ENCODE measurements at regions not wholly inside any gene's neighbourhood (a gene's known extent, or its start where the extent isn't known, plus 50 kb on each side); places are given as distances from the start of the nearest gene placed in this dataset.

DNA sequence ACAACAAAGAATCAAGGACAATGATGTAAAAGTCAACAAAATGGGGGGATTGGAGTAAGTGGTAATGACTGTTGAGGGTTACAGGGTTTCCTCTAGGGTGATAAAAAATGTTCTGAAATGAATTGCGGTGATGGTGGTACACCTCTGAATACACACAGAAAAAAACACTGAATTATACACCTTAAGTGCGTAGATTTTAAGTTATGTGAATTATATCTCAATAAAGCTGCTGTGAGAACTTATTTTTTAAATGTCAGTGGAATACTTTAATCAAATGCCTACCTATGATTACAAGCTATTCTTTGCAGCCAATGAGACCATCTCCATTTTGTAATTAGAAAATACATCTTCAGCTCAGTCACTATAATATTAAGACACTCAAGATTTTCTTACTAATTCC is 53.5 kb downstream of the ZNF608 start:
- peaks cover 11% of the 10 kb centered on the region for H3K4me1 ChIP-seq (ENCODE audit: control insufficient read depth, insufficient read depth, low read length, unreplicated experiment)
- H3K27me3 ChIP-seq (ENCODE audit: insufficient read depth, low read length) = no peaks in the 10 kb centered on the region
- H2AFZ ChIP-seq (ENCODE audit: low read length, unreplicated experiment) = no peak overlapping the region
- H3K36me3 ChIP-seq (ENCODE audit: insufficient read depth, low read length) = no peaks in the 10 kb centered on the region
- H3K79me2 ChIP-seq (ENCODE audit: control insufficient read depth, insufficient read depth, low read length, unreplicated experiment) = peaks cover 3% of the 10 kb centered on the region
- no peak overlapping the region for H3K27ac ChIP-seq (ENCODE audit: low read depth, low read length)
- H3K4me3 ChIP-seq (ENCODE audit: low read depth, low read length) = no peak overlapping the region

DNA sequence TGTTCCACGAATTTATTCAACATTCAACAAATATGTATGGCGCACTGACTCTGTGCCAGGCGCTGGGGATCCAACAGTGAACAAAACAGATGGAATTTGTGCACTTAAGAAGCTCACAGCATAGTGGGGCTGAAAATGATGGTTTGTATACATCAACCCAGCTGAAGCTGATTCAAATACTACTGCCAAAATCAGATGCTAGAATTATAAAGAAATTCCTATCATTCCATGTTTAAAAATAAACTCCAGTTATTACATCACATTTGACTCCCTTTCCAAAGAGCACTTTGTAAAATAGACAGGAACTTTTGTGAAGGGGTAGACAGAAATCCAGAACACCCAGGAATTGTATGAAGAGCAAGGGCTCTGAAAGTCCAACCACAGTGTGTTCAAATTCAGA is 54.1 kb downstream of the ZNF608 start:
- Histone ChIP-seq H3K27ac (ENCODE audit: low read depth, low read length) (no peak overlapping the region), H3K4me1 (ENCODE audit: control insufficient read depth, insufficient read depth, low read length, unreplicated experiment) (peaks cover 11% of the 10 kb centered on the region), H3K36me3 (ENCODE audit: insufficient read depth, low read length) (no peaks in the 10 kb centered on the region), H3K4me3 (ENCODE audit: low read depth, low read length) (no peak overlapping the region), H3K79me2 (ENCODE audit: control insufficient read depth, insufficient read depth, low read length, unreplicated experiment) (peaks cover 3% of the 10 kb centered on the region), H3K27me3 (ENCODE audit: insufficient read depth, low read length) (no peaks in the 10 kb centered on the region), H2AFZ (ENCODE audit: low read length, unreplicated experiment) (no peak overlapping the region)

DNA sequence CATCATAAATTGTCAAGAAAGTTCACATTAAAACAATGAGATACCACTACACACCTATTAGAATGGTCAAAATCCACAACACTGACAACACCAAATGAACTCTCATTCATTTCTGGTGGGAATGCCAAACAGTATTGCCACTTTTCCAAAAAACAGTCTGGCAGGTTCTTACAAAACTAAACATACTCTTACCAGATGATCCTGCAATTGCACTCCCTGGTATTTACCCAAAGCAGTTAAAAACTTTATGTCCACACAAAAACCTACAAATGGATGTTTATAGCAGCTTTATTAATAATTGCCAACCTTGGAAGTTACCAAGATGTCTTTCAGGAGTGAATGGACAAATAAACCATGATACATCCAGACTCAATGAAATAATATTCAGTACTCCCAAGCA is 56.8 kb downstream of the ZNF608 start:
- peaks cover 11% of the 10 kb centered on the region for H3K4me1 ChIP-seq (ENCODE audit: control insufficient read depth, insufficient read depth, low read length, unreplicated experiment)
- H3K79me2 ChIP-seq (ENCODE audit: control insufficient read depth, insufficient read depth, low read length, unreplicated experiment) = no peaks in the 10 kb centered on the region
- no peak overlapping the region for H3K4me3 ChIP-seq (ENCODE audit: low read depth, low read length)
- no peak overlapping the region for H3K27ac ChIP-seq (ENCODE audit: low read depth, low read length)
- no peaks in the 10 kb centered on the region for H3K27me3 ChIP-seq (ENCODE audit: insufficient read depth, low read length)
- no peaks in the 10 kb centered on the region for H3K36me3 ChIP-seq (ENCODE audit: insufficient read depth, low read length)
- H2AFZ ChIP-seq (ENCODE audit: low read length, unreplicated experiment) = no peak overlapping the region

DNA sequence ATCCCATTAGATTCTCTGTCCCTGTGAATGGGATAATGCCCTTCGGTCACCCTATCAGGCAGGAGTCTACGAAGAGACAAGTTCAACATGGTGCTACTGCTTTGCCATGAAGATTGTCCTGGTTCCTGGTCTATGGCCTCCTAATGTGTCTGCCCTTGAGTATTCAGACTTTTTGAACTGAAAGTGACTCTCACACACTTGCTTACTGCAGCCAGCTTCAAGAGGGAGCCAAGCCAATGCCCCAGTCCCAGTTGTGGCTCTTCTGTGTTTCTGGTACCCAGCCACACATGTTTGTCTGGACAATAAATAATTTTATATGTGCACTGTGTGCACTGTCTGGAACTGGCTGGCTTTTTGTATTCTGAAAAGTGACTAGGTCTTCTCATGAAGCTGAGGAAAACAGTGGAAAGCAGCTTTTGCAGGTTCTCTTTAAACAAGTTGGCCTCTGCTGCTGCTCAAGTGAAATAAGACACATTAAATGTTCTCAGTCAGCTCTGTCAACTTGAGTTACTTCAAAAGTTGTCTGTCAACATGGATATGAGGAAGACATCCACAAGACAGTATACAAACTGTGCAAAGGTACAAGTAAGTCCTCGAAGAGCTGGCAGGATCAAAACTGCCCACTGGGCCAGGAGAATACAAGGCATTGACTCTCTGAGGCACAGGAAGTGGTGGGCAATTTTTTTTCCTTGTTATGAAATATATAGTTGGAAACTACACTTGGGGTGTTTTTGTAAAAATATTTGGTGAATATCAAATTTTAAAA is 60.0 kb downstream of the ZNF608 start:
- H3K27ac ChIP-seq (ENCODE audit: low read depth, low read length) = no peak overlapping the region
- H3K79me2 ChIP-seq (ENCODE audit: control insufficient read depth, insufficient read depth, low read length, unreplicated experiment) = no peaks in the 10 kb centered on the region
- no peaks in the 10 kb centered on the region for H3K27me3 ChIP-seq (ENCODE audit: insufficient read depth, low read length)
- H3K4me1 ChIP-seq (ENCODE audit: control insufficient read depth, insufficient read depth, low read length, unreplicated experiment) = no peaks in the 10 kb centered on the region
- H3K36me3 ChIP-seq (ENCODE audit: insufficient read depth, low read length) = no peaks in the 10 kb centered on the region
- H2AFZ ChIP-seq (ENCODE audit: low read length, unreplicated experiment) = no peak overlapping the region
- no peak overlapping the region for H3K4me3 ChIP-seq (ENCODE audit: low read depth, low read length)

DNA sequence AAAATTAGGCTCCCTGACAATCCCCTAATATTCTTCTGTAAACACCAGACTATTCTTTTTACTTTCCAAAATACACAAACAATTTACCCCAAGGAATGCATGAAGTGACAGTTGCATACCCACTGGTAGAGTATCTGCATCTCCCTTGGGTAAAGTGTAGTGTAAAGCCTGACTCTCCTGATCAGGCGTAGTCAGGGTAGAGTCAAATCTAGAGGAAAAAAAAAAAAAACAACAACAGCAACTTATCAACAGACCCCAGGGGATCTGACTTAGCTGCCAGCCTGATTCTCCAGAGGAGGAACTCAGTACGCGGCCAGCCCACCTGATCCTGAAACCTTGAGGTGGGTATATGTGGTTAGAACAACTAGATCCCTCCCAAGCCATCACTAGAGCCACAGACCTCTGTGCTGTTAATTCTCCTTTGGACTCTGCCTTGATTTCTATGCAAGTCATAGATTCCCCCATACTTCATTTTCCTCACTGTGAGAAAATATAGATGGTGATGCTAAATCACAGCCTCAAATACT is 61.0 kb downstream of the ZNF608 start:
- Histone ChIP-seq H3K4me3 (ENCODE audit: low read depth, low read length) (no peak overlapping the region), H3K27ac (ENCODE audit: low read depth, low read length) (no peak overlapping the region), H3K36me3 (ENCODE audit: insufficient read depth, low read length) (no peaks in the 10 kb centered on the region), H3K79me2 (ENCODE audit: control insufficient read depth, insufficient read depth, low read length, unreplicated experiment) (no peaks in the 10 kb centered on the region), H3K4me1 (ENCODE audit: control insufficient read depth, insufficient read depth, low read length, unreplicated experiment) (no peaks in the 10 kb centered on the region), H3K27me3 (ENCODE audit: insufficient read depth, low read length) (no peaks in the 10 kb centered on the region), H2AFZ (ENCODE audit: low read length, unreplicated experiment) (no peak overlapping the region)

DNA sequence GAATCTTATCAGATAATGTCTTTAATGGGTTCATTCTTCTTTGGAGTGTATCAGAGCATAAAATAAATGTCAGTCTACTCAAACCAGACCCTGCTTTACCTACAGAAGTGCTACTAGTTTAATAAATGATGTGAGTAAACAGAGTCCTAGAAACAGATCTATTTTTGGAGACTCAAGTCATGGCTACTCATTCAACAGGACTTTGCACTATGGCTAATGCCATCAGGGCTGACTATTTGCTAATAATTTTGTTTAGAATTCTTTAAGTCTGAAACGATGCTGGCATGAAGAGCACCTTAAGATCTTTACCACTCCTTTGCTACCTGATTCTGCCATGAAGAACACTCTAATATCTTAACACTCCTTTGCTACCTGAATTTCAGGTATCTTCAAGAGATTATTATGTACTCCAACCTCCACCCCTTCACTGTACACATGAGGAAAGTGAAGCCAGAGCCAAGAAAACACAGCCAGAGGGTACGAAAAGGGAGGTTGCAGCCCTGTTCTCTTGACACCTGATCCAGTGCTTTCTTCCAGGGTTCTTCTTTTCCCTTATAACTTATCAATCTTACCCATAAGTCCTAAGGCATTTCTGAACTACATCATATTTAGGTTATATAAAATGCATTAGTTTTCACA is 62.4 kb downstream of the ZNF608 start:
- H3K36me3 ChIP-seq (ENCODE audit: insufficient read depth, low read length) = no peaks in the 10 kb centered on the region
- H3K27me3 ChIP-seq (ENCODE audit: insufficient read depth, low read length) = no peaks in the 10 kb centered on the region
- no peaks in the 10 kb centered on the region for H3K4me1 ChIP-seq (ENCODE audit: control insufficient read depth, insufficient read depth, low read length, unreplicated experiment)
- no peaks in the 10 kb centered on the region for H3K79me2 ChIP-seq (ENCODE audit: control insufficient read depth, insufficient read depth, low read length, unreplicated experiment)
- H3K27ac ChIP-seq (ENCODE audit: low read depth, low read length) = no peak overlapping the region
- H2AFZ ChIP-seq (ENCODE audit: low read length, unreplicated experiment) = no peak overlapping the region
- no peak overlapping the region for H3K4me3 ChIP-seq (ENCODE audit: low read depth, low read length)

DNA sequence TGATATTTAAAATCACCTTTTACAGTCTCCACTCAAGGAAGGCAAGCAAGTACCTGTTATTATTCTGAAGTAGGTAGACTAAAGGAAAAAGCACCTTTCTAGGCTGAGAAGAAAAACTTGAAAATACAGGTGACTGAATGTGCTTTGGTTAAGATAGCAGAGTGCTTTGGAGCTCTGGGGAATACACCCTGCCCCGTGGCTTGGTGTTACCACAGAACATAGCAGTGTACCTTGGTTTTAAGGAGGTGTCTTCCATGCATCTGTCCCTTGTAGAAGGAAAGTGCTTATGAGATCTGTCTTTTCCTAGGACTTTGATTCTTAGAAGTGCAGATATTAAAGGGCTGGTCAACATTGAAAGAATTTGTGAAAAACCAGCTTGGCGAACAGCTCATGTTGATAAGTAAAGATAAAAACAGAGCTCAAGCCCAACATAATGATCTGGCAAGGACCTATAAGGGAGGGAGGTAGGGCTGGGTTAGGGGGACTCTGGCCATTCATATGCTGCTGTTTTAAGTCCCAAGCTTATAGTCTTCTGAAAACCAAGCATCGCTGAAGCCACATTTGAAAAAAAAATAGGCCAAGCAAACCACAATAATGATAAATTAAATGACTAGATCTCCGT is 66.8 kb downstream of the ZNF608 start:
- Histone ChIP-seq H3K4me3 (ENCODE audit: low read depth, low read length) (no peak overlapping the region), H3K36me3 (ENCODE audit: insufficient read depth, low read length) (no peaks in the 10 kb centered on the region), H3K79me2 (ENCODE audit: control insufficient read depth, insufficient read depth, low read length, unreplicated experiment) (no peaks in the 10 kb centered on the region), H3K27me3 (ENCODE audit: insufficient read depth, low read length) (no peaks in the 10 kb centered on the region), H3K4me1 (ENCODE audit: control insufficient read depth, insufficient read depth, low read length, unreplicated experiment) (no peaks in the 10 kb centered on the region), H3K27ac (ENCODE audit: low read depth, low read length) (no peak overlapping the region), H2AFZ (ENCODE audit: low read length, unreplicated experiment) (no peak overlapping the region)

DNA sequence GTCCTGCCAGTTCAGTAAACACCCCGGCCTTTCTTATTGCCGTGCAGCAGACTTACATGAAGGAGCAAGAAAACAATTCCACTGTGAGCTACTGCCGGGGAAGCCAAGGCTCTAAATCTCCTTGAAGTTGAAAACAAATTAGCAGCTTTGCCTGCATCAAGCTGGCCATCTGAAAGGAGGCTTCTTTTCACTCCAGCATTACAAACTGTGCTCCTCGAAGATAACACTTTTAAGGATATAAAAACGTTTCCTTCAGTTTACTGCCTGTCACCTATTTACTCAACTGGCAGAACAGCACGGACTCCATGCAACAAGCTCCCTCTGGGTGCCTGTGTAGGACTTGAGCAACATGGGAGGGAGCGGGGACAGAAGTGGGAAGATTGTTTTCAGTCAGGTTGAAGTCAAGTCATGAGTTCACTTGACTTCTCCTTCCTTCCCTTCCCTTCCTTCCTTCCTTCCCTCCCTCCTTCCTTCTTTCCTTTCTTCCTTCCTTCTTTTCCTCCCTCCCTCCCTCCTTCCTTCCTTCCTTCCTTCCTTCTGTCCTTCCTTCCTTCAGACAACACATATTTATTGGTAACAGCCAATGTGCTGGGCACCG is 67.4 kb downstream of the ZNF608 start:
- H3K4me3 ChIP-seq (ENCODE audit: low read depth, low read length) = no peak overlapping the region
- H3K4me1 ChIP-seq (ENCODE audit: control insufficient read depth, insufficient read depth, low read length, unreplicated experiment) = no peaks in the 10 kb centered on the region
- H3K79me2 ChIP-seq (ENCODE audit: control insufficient read depth, insufficient read depth, low read length, unreplicated experiment) = no peaks in the 10 kb centered on the region
- no peaks in the 10 kb centered on the region for H3K36me3 ChIP-seq (ENCODE audit: insufficient read depth, low read length)
- H3K27me3 ChIP-seq (ENCODE audit: insufficient read depth, low read length) = no peaks in the 10 kb centered on the region
- no peak overlapping the region for H3K27ac ChIP-seq (ENCODE audit: low read depth, low read length)
- no peak overlapping the region for H2AFZ ChIP-seq (ENCODE audit: low read length, unreplicated experiment)

DNA sequence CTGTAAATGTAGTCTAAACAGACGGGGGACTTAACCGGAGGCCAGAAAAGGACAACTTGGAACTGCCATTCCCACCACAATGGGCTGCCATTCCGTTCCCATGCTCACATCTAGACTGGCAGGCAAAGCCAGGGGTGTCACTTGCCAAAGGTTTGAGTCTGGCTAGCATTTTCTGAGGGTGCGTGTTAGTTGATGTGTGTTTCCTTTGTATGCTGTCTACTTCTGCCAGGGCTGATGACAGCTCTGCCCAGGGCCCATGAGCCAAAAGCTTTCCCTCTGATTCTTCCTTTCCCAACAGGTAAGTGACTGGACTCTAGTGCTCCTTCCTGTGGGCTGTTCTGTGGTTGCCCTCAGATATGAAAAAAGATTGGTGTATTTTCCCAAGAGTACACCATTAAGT is 68.0 kb downstream of the ZNF608 start:
- Histone ChIP-seq H2AFZ (ENCODE audit: low read length, unreplicated experiment) (no peak overlapping the region), H3K27ac (ENCODE audit: low read depth, low read length) (no peak overlapping the region), H3K79me2 (ENCODE audit: control insufficient read depth, insufficient read depth, low read length, unreplicated experiment) (no peaks in the 10 kb centered on the region), H3K27me3 (ENCODE audit: insufficient read depth, low read length) (no peaks in the 10 kb centered on the region), H3K36me3 (ENCODE audit: insufficient read depth, low read length) (no peaks in the 10 kb centered on the region), H3K4me1 (ENCODE audit: control insufficient read depth, insufficient read depth, low read length, unreplicated experiment) (no peaks in the 10 kb centered on the region), H3K4me3 (ENCODE audit: low read depth, low read length) (no peak overlapping the region)

DNA sequence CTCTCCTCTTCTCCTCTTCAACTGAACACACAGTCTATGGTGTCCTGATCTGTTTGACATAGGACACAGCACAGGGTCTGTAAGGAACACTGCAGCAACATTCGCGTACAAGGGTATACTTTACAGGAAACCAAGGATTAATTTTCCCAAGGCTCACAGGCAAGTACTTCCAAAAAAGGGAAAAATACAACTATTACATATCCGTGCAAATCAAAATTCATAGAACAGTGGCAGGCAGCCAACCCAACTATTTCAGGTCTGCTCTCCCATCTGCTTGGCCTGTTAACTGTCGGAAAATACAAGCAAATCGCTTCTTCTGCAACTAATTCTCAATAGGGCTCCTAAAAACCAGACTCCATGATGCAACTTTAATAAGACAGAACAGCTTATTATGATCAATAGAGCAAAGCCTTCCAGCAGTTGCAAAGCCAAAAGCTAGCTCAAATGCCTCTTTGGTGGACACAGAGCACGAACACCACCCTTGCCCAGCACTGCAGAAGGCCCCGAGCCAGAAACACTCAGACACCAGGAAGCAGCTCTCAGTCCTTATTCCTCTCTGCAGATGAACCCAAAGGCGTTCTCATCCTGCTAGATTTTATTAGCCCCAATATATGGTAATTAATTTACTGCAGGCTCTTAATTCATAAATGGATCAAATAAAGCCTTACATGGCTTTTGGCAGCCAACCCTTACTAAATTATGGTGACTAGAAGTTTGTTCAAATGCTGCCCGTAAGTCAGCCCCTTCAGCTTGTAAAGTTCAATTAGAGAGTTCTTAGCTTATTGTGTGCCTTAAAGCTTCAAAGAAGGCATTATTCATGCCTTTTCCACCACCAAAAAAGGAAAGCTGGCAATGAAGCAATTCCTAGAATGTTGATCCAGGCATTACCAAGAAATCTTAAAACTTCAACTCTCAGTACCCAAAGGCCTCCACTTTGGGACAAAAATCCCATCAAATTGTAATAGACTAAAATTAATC is 68.8 kb downstream of the ZNF608 start:
- Histone ChIP-seq H3K27me3 (ENCODE audit: insufficient read depth, low read length) (no peaks in the 10 kb centered on the region), H3K4me1 (ENCODE audit: control insufficient read depth, insufficient read depth, low read length, unreplicated experiment) (no peaks in the 10 kb centered on the region), H3K27ac (ENCODE audit: low read depth, low read length) (no peak overlapping the region), H2AFZ (ENCODE audit: low read length, unreplicated experiment) (no peak overlapping the region), H3K4me3 (ENCODE audit: low read depth, low read length) (no peak overlapping the region), H3K79me2 (ENCODE audit: control insufficient read depth, insufficient read depth, low read length, unreplicated experiment) (no peaks in the 10 kb centered on the region), H3K36me3 (ENCODE audit: insufficient read depth, low read length) (no peaks in the 10 kb centered on the region)

All from ACC112 (cell line).